NT2/D1 (cell line): ENCODE measurements at regions not wholly inside any gene's neighbourhood (a gene's known extent, or its start where the extent isn't known, plus 50 kb on each side); places are given as distances from the start of the nearest gene placed in this dataset.

Experiments used
- SUZ12 ChIP-seq: IDR thresholded peaks from 2 replicates; pipeline ENCODE4 v1.6.1; 2011; ENCODE audit not compliant: insufficient read length, insufficient read depth; ENCODE audit errors: extremely low read depth
- YY1 ChIP-seq: IDR thresholded peaks from 2 replicates; pipeline ENCODE4 v1.6.1; 2011; ENCODE audit not compliant: insufficient read length, insufficient read depth
- ZNF274 ChIP-seq: IDR thresholded peaks from 2 replicates; pipeline ENCODE4 v1.6.1; 2011; ENCODE audit warnings: mild to moderate bottlenecking, low read depth, low read length

DNA sequence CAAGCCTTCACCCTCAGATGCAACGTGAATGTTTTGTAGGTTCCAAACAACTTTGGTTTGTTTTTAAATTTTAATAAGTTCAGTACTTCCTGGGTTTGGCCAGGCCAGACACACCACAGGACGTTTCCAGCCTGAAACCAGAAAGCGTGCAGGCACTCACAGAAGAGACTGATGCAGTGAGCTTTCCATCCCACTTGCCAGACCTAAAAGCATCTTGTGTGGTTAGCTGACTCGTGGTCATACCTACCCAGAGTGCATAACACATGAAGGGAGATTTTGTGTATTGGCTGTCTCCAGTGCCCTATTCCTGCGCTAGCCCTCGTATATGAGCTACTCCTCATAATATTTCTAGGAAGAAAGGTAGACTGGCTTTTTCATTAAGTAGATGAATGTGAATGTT, 297.3 kb upstream of the FAR2 start:
- no peak for TF ChIP-seq SUZ12
- TF ChIP-seq YY1, result no peak
- TF ChIP-seq ZNF274, result no peak
